Peyer's patch (tissue), 4 donors: ENCODE measurements at regions not wholly inside any gene's neighbourhood (a gene's known extent, or its start where the extent isn't known, plus 50 kb on each side); places are given as distances from the start of the nearest gene placed in this dataset.
"Not testable (repeated sequence)": the region's sequence is repeated elsewhere in the genome, so short reads cannot be mapped to it uniquely, and the experiment has no call there.

ENCODE experiments used
- POLR2A ChIP-seq, 2 donors: fragments of 450-650 bp; IDR thresholded peaks; one replicate each; pipeline ENCODE4 v1.5.1; 2017; ENCODE audit warnings: antibody characterized with exemption in 2 of 2, mild to moderate bottlenecking in 2 of 2, moderate library complexity in 2 of 2
- TF ChIP-seq, protein P1 (sequence below), 6 experiments: fragments of 450-650 bp in 4 of 6; fragments of 200-600 bp in 2 of 6; sonication (generic) in 1 of 6; IDR thresholded peaks; one replicate each; pipeline ENCODE4 v1.5.1; 2017 to 2019; ENCODE audit warnings: antibody characterized with exemption in 6 of 6, mild to moderate bottlenecking in 3 of 6, moderate library complexity in 1 of 6

DNA sequence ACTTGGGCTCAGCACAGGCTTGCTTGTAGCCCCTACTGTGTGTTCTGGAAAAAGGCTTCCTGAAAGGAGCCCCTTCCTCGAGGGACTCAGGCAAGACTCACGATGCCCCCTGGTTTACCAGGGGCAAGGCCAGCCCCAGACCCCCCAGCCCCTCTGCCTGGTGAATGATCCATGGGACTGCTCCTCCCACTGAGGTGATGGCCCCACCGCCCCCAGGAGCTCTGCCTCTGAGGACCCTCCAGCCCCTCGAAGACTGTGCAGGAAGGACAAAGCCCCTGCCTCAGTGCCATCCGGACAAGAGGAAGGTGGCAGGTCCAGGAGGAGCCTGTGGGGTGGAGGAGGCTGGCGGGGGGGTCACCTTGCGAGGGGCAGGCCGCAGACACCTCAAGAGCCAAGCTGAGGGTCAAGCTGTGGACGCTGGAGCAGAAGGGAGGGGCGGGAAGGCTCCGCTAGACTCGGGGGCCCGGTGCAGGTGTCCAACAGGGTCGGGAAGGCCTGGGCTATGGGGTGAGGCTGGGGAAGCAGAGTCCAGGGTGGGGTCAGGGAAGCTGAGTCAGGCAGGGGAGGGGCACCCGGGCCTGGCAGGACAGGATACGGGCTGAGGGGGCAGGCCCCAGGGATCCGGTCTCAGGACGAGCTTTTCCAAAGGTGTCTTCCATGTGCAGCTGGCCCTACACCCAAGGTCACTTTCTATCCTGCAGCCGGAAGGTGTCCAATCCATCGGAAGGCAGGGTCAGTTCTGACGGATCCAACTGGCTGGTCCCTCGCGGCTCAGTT lies 64.9 kb upstream of the LRPAP1 start:
- TF ChIP-seq, protein P1, sequence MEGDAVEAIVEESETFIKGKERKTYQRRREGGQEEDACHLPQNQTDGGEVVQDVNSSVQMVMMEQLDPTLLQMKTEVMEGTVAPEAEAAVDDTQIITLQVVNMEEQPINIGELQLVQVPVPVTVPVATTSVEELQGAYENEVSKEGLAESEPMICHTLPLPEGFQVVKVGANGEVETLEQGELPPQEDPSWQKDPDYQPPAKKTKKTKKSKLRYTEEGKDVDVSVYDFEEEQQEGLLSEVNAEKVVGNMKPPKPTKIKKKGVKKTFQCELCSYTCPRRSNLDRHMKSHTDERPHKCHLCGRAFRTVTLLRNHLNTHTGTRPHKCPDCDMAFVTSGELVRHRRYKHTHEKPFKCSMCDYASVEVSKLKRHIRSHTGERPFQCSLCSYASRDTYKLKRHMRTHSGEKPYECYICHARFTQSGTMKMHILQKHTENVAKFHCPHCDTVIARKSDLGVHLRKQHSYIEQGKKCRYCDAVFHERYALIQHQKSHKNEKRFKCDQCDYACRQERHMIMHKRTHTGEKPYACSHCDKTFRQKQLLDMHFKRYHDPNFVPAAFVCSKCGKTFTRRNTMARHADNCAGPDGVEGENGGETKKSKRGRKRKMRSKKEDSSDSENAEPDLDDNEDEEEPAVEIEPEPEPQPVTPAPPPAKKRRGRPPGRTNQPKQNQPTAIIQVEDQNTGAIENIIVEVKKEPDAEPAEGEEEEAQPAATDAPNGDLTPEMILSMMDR (IDR thresholded peaks at IDR 0.05) = not testable (repeated sequence)
- TF ChIP-seq POLR2A (IDR thresholded peaks at IDR 0.05) = not testable (repeated sequence)
